Lung (tissue), 11 donors: ENCODE measurements at regions not wholly inside any gene's neighbourhood (a gene's known extent, or its start where the extent isn't known, plus 50 kb on each side); places are given as distances from the start of the nearest gene placed in this dataset.

Experiments
- ATAC-seq: fragments of 200-7000 bp; cut with Tn5 transposase; one replicate; pipeline ENCODE4 v1.9.1; 2020; ENCODE audit warnings: moderate number of reproducible peaks; ENCODE audit not compliant: insufficient read depth, low FRiP score
- DNase-seq, 3 donors: peaks; one replicate each; pipeline ENCODE4 v3.0.0-alpha.2; 2013 to 2017
- H3K27ac ChIP-seq, 2 donors: one replicate each; pipeline ENCODE4 v1.5.1; 2013; ENCODE audit warnings: mild to moderate bottlenecking in 2 of 2, moderate library complexity in 2 of 2, control low read depth in 1 of 2, inconsistent platforms in 1 of 2, low read depth in 1 of 2, low read length in 1 of 2
- H3K27me3 ChIP-seq, 3 donors: one replicate each; pipeline ENCODE4 v1.5.1; 2013; ENCODE audit warnings: low read length in 2 of 3; ENCODE audit not compliant: control insufficient read depth in 3 of 3, insufficient read depth in 3 of 3
- H3K36me3 ChIP-seq, 4 donors: one replicate each; pipeline ENCODE4 v1.5.1; 2013; ENCODE audit warnings: low read length in 4 of 4, mild to moderate bottlenecking in 1 of 4, moderate library complexity in 1 of 4; ENCODE audit not compliant: control insufficient read depth in 4 of 4, insufficient read depth in 4 of 4
- H3K4me1 ChIP-seq, 5 donors: one replicate each; pipeline ENCODE4 v1.5.1; 2013; ENCODE audit warnings: low read length in 5 of 5, mild to moderate bottlenecking in 2 of 5, moderate library complexity in 1 of 5; ENCODE audit not compliant: control insufficient read depth in 5 of 5, insufficient read depth in 5 of 5
- H3K4me3 ChIP-seq: one replicate; pipeline ENCODE4 v1.5.1; 2013; ENCODE audit warnings: mild to moderate bottlenecking, control low read depth, moderate library complexity
- H3K9ac ChIP-seq, 2 donors: one replicate each; pipeline ENCODE4 v1.5.1; 2013; ENCODE audit warnings: low read length in 2 of 2, control low read depth in 1 of 2; ENCODE audit not compliant: insufficient read depth in 1 of 2
- H3K9me3 ChIP-seq, 4 donors: one replicate each; pipeline ENCODE4 v1.5.1; 2013; ENCODE audit warnings: low read length in 3 of 4, mild to moderate bottlenecking in 1 of 4, moderate library complexity in 1 of 4; ENCODE audit not compliant: control insufficient read depth in 4 of 4, insufficient read depth in 3 of 4
- WGBS, 2 donors: extraction: QIAGEN DNeasy Blood & Tissue Kit; methylation state at CpG; one replicate each; pipeline ENCODE4 v1.1.7; 2013; 5-methylcytosine and 5-hydroxymethylcytosine counted together
- TF ChIP-seq, protein P1 (sequence below): IDR thresholded peaks from 2 replicates; pipeline ENCODE4 v1.5.1; 2012; ENCODE audit warnings: mild to moderate bottlenecking; ENCODE audit errors: control extremely low read depth, extremely low read depth
- donor health status: control.
- donor health status: control.
- donor health status: Bipolar disorder and iron deficiency.
- donor health status: healthy.
- donor health status: DM: yes; HTN: yes; CAD: no.

GRCh38 chr3:139129892-139130291 lies 85.2 kb upstream of the PRR23C start:
- Histone ChIP-seq H3K4me3 (no peak overlapping the region), H3K36me3 (no peaks in the 10 kb centered on the region), H3K27ac (no peak overlapping the region), H3K9ac (no peak overlapping the region), H3K27me3 (no peaks in the 10 kb centered on the region), H3K9me3 (no peaks in the 10 kb centered on the region), H3K4me1 (no peaks in the 10 kb centered on the region)
- ATAC-seq (no peak), DNase-seq (no peak)
- TF ChIP-seq, protein P1, sequence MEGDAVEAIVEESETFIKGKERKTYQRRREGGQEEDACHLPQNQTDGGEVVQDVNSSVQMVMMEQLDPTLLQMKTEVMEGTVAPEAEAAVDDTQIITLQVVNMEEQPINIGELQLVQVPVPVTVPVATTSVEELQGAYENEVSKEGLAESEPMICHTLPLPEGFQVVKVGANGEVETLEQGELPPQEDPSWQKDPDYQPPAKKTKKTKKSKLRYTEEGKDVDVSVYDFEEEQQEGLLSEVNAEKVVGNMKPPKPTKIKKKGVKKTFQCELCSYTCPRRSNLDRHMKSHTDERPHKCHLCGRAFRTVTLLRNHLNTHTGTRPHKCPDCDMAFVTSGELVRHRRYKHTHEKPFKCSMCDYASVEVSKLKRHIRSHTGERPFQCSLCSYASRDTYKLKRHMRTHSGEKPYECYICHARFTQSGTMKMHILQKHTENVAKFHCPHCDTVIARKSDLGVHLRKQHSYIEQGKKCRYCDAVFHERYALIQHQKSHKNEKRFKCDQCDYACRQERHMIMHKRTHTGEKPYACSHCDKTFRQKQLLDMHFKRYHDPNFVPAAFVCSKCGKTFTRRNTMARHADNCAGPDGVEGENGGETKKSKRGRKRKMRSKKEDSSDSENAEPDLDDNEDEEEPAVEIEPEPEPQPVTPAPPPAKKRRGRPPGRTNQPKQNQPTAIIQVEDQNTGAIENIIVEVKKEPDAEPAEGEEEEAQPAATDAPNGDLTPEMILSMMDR = no peak
- 86 to 90% methylated on average over 2 of the region's 2 CpGs for WGBS, 2 donors

GRCh38 chr3:139130390-139131140 lies 85.9 kb upstream of the PRR23C start:
- Histone ChIP-seq H3K27me3 (no peaks in the 10 kb centered on the region), H3K36me3 (no peaks in the 10 kb centered on the region), H3K4me3 (no peak overlapping the region), H3K9ac (no peak overlapping the region), H3K4me1 (no peaks in the 10 kb centered on the region), H3K27ac (no peak overlapping the region), H3K9me3 (no peaks in the 10 kb centered on the region)
- TF ChIP-seq, protein P1 = no peak
- 54 to 76% methylated on average over 3 of the region's 3 CpGs for WGBS, 2 donors
- ATAC-seq (no peak), DNase-seq (no peak)

DNA sequence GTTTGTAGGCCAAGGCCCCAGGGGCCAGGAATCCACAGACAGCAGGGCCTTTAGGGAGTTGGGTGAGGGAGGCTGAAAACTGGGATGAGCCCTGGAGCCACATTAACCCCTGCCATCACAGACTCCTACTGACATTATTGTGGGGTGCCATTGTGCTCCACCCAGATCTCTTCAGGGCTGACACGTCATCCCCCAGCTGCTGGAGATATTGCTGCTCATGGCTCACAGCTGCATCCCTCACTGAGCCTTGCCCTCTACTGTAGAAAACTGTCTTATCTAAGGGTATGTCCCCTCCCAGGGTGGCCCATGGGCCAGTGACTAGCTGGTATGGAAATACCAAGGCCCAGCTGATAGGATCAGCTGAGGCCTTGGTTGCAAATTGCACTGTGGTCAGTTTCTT lies 87.3 kb upstream of the PRR23C start:
- Histone ChIP-seq H3K9me3 (no peaks in the 10 kb centered on the region), H3K4me3 (no peak overlapping the region), H3K27ac (no peak overlapping the region), H3K4me1 (no peaks in the 10 kb centered on the region), H3K9ac (no peak overlapping the region), H3K27me3 (no peaks in the 10 kb centered on the region), H3K36me3 (no peaks in the 10 kb centered on the region)
- 76 to 100% methylated on average over 1 of the region's 1 CpG for WGBS, 2 donors
- TF ChIP-seq, protein P1 = no peak
- ATAC-seq = no peak
- DNase-seq = no peak

DNA sequence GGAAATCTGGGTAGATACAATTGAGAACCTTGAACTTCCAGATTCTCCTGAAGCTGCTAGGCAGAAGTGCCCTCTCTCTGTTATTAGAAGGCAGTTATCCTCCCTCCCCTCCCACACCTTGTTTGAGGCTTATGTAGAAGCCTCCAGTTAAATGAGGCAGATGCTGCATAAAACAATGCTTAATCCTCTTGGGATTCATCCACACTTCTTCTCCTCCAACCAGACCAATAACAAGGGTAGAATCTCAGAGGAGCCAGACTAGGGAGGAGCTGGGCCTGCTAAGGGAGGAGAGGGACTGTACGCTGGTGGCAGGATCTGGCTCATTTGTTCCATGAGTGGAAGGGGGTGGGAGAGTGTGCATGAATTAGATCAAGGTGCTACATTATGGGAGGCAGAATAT lies 88.3 kb upstream of the PRR23C start:
- no peaks in the 10 kb centered on the region for H3K4me1 ChIP-seq
- no peak for DNase-seq
- H3K27ac ChIP-seq = no peak overlapping the region
- H3K4me3 ChIP-seq = no peak overlapping the region
- no peak for ATAC-seq
- H3K9me3 ChIP-seq = no peaks in the 10 kb centered on the region
- H3K27me3 ChIP-seq = no peaks in the 10 kb centered on the region
- H3K36me3 ChIP-seq = no peaks in the 10 kb centered on the region
- TF ChIP-seq, protein P1 = no peak
- no peak overlapping the region for H3K9ac ChIP-seq
- 90 to 94% methylated on average over 1 of the region's 1 CpG for WGBS, 2 donors
